Esophagus squamous epithelium (tissue), 4 donors: ENCODE measurements at regions not wholly inside any gene's neighbourhood (a gene's known extent, or its start where the extent isn't known, plus 50 kb on each side); places are given as distances from the start of the nearest gene placed in this dataset.

Experiments used
- POLR2A ChIP-seq, 4 donors: fragments of 450-650 bp; IDR thresholded peaks; one replicate each; pipeline ENCODE4 v1.6.1; 2017; ENCODE audit warnings: antibody characterized with exemption in 4 of 4, mild to moderate bottlenecking in 4 of 4, moderate library complexity in 3 of 4
- TF ChIP-seq, protein P1 (sequence below), 6 experiments: fragments of 450-650 bp in 4 of 6; fragments of 200-600 bp in 2 of 6; sonication (generic) in 2 of 6; IDR thresholded peaks; one replicate each; pipeline ENCODE4 v1.5.1; 2016 to 2019; ENCODE audit warnings: antibody characterized with exemption in 6 of 6, mild to moderate bottlenecking in 4 of 6, moderate library complexity in 4 of 6

DNA sequence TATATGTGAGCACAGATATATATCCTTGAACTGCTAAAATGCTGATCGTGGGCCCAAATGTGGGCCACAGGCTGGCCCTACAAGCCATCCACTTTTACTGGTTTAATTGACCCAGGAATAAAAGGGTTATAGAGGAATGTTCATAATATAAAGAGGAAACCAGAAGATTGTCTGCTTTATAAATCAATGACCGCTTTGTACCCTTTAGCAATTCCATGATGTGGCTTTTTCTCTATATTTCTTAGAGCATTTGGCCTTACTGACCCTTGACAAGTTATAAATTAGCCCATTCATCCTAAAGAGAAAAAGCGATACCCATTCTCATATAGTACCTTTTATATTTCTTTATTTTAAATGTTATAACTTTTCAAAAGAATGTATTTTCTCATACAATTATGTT, 87.1 kb upstream of the ITGA4 start:
- TF ChIP-seq, protein P1, sequence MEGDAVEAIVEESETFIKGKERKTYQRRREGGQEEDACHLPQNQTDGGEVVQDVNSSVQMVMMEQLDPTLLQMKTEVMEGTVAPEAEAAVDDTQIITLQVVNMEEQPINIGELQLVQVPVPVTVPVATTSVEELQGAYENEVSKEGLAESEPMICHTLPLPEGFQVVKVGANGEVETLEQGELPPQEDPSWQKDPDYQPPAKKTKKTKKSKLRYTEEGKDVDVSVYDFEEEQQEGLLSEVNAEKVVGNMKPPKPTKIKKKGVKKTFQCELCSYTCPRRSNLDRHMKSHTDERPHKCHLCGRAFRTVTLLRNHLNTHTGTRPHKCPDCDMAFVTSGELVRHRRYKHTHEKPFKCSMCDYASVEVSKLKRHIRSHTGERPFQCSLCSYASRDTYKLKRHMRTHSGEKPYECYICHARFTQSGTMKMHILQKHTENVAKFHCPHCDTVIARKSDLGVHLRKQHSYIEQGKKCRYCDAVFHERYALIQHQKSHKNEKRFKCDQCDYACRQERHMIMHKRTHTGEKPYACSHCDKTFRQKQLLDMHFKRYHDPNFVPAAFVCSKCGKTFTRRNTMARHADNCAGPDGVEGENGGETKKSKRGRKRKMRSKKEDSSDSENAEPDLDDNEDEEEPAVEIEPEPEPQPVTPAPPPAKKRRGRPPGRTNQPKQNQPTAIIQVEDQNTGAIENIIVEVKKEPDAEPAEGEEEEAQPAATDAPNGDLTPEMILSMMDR (IDR thresholded peaks at IDR 0.05), result no peak
- no peak for TF ChIP-seq POLR2A (IDR thresholded peaks at IDR 0.05)
